HCT116 (cell line): ENCODE measurements at regions not wholly inside any gene's neighbourhood (a gene's known extent, or its start where the extent isn't known, plus 50 kb on each side); places are given as distances from the start of the nearest gene placed in this dataset.

ENCODE experiments used
- ATAC-seq: fragments of 200-7000 bp; cut with Tn5 transposase; 2 replicates; pipeline ENCODE4 v1.9.1; 2020; ENCODE audit warnings: mild to moderate bottlenecking, moderate library complexity
- BruUV-seq: library from RNA; stranded (reverse); fragments of 400-500 nt; replicated peaks from 2 replicates; lab custom pipeline; 2021; lab: Mats Ljungman, UMichigan
- CTCF ChIA-PET: fragments of 300-600 bp; sonication (Branson Sonifier 250); formaldehyde crosslinking; loops from one replicate; lab custom pipeline; 2021; ENCODE audit warnings: antibody characterized with exemption; lab: Charles Lee
- POLR2A ChIA-PET: fragments of 300-600, 350-600 bp; sonication (Branson Sonifier 250); formaldehyde crosslinking; loops from one replicate; lab custom pipeline; 2021; ENCODE audit warnings: antibody characterized with exemption; lab: Charles Lee
- RAD21 ChIA-PET, 2 experiments: fragments of 300-600 bp; sonication (Branson Sonifier 250); formaldehyde crosslinking; loops; one replicate each; lab custom pipeline; 2023; ENCODE audit warnings: low total read pairs in 2 of 2; ENCODE audit not compliant: uncharacterized antibody in 2 of 2, unreplicated experiment in 2 of 2, low non-redundant PET in 1 of 2; lab: Charles Lee
- DNase-seq: peaks from one replicate; pipeline ENCODE4 v3.0.0-alpha.2; 2010; ENCODE audit warnings: low read depth, low spot score
- H2AFZ ChIP-seq: fragments of 200-600 bp; shearing (Covaris generic), sonication (generic); 2 replicates; pipeline ENCODE4 v1.6.1; 2017; ENCODE audit warnings: low read depth, mixed run types, mixed read lengths, antibody characterized with exemption, low read length; ENCODE audit not compliant: poor library complexity, severe bottlenecking
- H3K27ac ChIP-seq: 2 replicates; pipeline ENCODE4 v1.5.1; 2012; ENCODE audit warnings: low read depth, low read length
- H3K27me3 ChIP-seq: fragments of 200-600 bp; sonication (generic); 2 replicates; pipeline ENCODE4 v1.6.1; 2016; ENCODE audit warnings: mixed run types, low read length, mixed read lengths; ENCODE audit not compliant: insufficient read depth
- H3K36me3 ChIP-seq, 2 experiments: fragments of 200-500 bp in 1 of 2; fragments of 200-600 bp in 1 of 2; sonication (Bioruptor generic) in 1 of 2; sonication (generic) in 1 of 2; 2 replicates each; pipeline versions ENCODE4 v1.5.1 to v1.6.1; 2014 to 2016; ENCODE audit warnings: low read length in 2 of 2, inconsistent platforms in 1 of 2, mixed read lengths in 1 of 2, mixed run types in 1 of 2; ENCODE audit not compliant: insufficient read depth in 2 of 2, control insufficient read depth in 1 of 2
- H3K4me1 ChIP-seq, 2 experiments: fragments of 200-600 bp in 1 of 2; sonication (generic) in 1 of 2; 2 replicates each; pipeline versions ENCODE4 v1.5.1 to v1.6.1; 2012 to 2017; ENCODE audit warnings: low read length in 2 of 2, inconsistent platforms in 1 of 2, mild to moderate bottlenecking in 1 of 2, mixed read lengths in 1 of 2, mixed run types in 1 of 2, moderate library complexity in 1 of 2; ENCODE audit not compliant: insufficient read depth in 2 of 2, control insufficient read depth in 1 of 2
- H3K4me2 ChIP-seq: fragments of 200-600 bp; sonication (generic); 2 replicates; pipeline ENCODE4 v1.6.1; 2017; ENCODE audit warnings: mixed run types, low read length, mixed read lengths
- H3K4me3 ChIP-seq, 2 experiments: fragments of 200-600 bp in 1 of 2; sonication (generic) in 1 of 2; replicated peaks in 1 of 2; 2 replicates each; pipeline ENCODE4 v1.5.1; 2011 to 2016; ENCODE audit warnings: low read length in 2 of 2, control low read depth in 1 of 2, low read depth in 1 of 2, mild to moderate bottlenecking in 1 of 2, mixed read lengths in 1 of 2, mixed run types in 1 of 2
- H3K79me2 ChIP-seq: fragments of 200-600 bp; sonication (generic); 2 replicates; pipeline ENCODE4 v1.6.1; 2017; ENCODE audit warnings: mild to moderate bottlenecking, mixed run types, low read length, moderate library complexity, mixed read lengths; ENCODE audit not compliant: insufficient read depth
- H3K9ac ChIP-seq: fragments of 200-600 bp; sonication (generic); 2 replicates; pipeline ENCODE4 v1.6.1; 2016; ENCODE audit warnings: low read length, mixed read lengths
- H3K9me2 ChIP-seq: fragments of 200-600 bp; sonication (generic), shearing (Covaris generic); 2 replicates; pipeline ENCODE4 v1.6.1; 2017; ENCODE audit warnings: mixed run types, mild to moderate bottlenecking, moderate library complexity; ENCODE audit not compliant: insufficient read depth
- H3K9me3 ChIP-seq, 2 experiments: fragments of 200-500 bp in 1 of 2; fragments of 200-600 bp in 1 of 2; sonication (Bioruptor generic) in 1 of 2; sonication (generic) in 1 of 2; 2 replicates each; pipeline ENCODE4 v1.6.1; 2014 to 2017; ENCODE audit warnings: low read length in 2 of 2, mixed read lengths in 2 of 2, inconsistent platforms in 1 of 2, low read depth in 1 of 2, mild to moderate bottlenecking in 1 of 2, mixed run types in 1 of 2, moderate library complexity in 1 of 2; ENCODE audit not compliant: control insufficient read depth in 1 of 2, insufficient read depth in 1 of 2
- H4K20me1 ChIP-seq: fragments of 200-600 bp; sonication (generic), shearing (Covaris generic); 2 replicates; pipeline ENCODE4 v1.6.1; 2017; ENCODE audit warnings: mixed run types, mild to moderate bottlenecking, moderate library complexity; ENCODE audit not compliant: insufficient read depth
- CEBPB ChIP-seq: IDR thresholded peaks from 2 replicates; pipeline ENCODE4 v1.6.1; 2012; ENCODE audit warnings: low read depth
- CTCF ChIP-seq, 3 experiments: fragments of 200-600 bp in 1 of 3; sonication (generic) in 1 of 3; IDR thresholded peaks in 2 of 3; conservative IDR thresholded peaks in 1 of 3; 2 replicates each; pipeline ENCODE4 v1.5.1; 2012 to 2017; ENCODE audit warnings: low read depth in 2 of 3, low read length in 2 of 3, antibody characterized with exemption in 1 of 3, borderline replicate concordance in 1 of 3, control low read depth in 1 of 3, mild to moderate bottlenecking in 1 of 3, mixed read lengths in 1 of 3, mixed run types in 1 of 3, moderate library complexity in 1 of 3; ENCODE audit not compliant: insufficient read depth in 1 of 3
- EGR1 ChIP-seq: IDR thresholded peaks from 2 replicates; pipeline ENCODE4 v1.6.1; 2012; ENCODE audit warnings: low read depth
- RAD21 ChIP-seq: IDR thresholded peaks from 2 replicates; pipeline ENCODE4 v1.6.1; 2012; ENCODE audit warnings: low read depth, mild to moderate bottlenecking
- SRF ChIP-seq: IDR thresholded peaks from 2 replicates; pipeline ENCODE4 v1.6.1; 2012; ENCODE audit warnings: low read depth
- intact Hi-C: fragments of 100-400 bp; cut with micrococcal nuclease; formaldehyde crosslinking; loops from 2 replicates; pipeline ENCODE4 v1.10.0; 2022

GRCh38 chr5:175243441-175243840, 200.5 kb downstream of the DRD1 start:
- ChIA-PET CTCF (interaction anchor here (1.1 kb wide), 1 partner anchor 21 kb away, joined by 3 read pairs; no protein-coding TSS in a partner anchor), RAD21 (no interaction called here), POLR2A (no interaction called here)
- Histone ChIP-seq H3K27ac (no peak overlapping the region), H3K4me1 (peaks cover 16 to 22% of the 10 kb centered on the region in 2 experiments), H3K36me3 (no peaks in the 10 kb centered on the region), H3K4me3 (no peak overlapping the region), H2AFZ (no peak overlapping the region), H3K4me2 (no peak overlapping the region), H3K79me2 (no peaks in the 10 kb centered on the region), H3K9me2 (no peaks in the 10 kb centered on the region), H3K9me3 (no peaks in the 10 kb centered on the region), H3K27me3 (peaks cover 7% of the 10 kb centered on the region; the same call in 1 of the 2 replicates), H4K20me1 (no peaks in the 10 kb centered on the region), H3K9ac (no peak overlapping the region)
- BruUV-seq, result no TSS peak
- ATAC-seq (no peak), DNase-seq (no peak)
- no peak for TF ChIP-seq RAD21
- TF ChIP-seq CTCF (IDR thresholded peaks at IDR 0.05 in 2 of 3, conservative IDR thresholded peaks at IDR 0.05 in 1 of 3; ENCODE audit: borderline replicate concordance in 1 of 3, insufficient read depth in 1 of 3, low read depth in 2 of 3, low read length in 2 of 3), result peak in 2 of 3 experiments; percentile 14 to 23; a peak in 1 of 6 replicates
- intact Hi-C loops, result no loop called here

GRCh38 chr5:175242207-175242606, 201.8 kb downstream of the DRD1 start:
- intact Hi-C loops, result no loop called here
- Histone ChIP-seq H3K9me3 (no peaks in the 10 kb centered on the region), H3K79me2 (no peaks in the 10 kb centered on the region), H3K9ac (no peak overlapping the region), H3K4me1 (peaks cover 14 to 20% of the 10 kb centered on the region in 2 experiments), H3K27ac (no peak overlapping the region), H3K4me3 (no peak overlapping the region), H3K4me2 (no peak overlapping the region), H3K36me3 (no peaks in the 10 kb centered on the region), H4K20me1 (no peaks in the 10 kb centered on the region), H3K27me3 (peaks cover 17% of the 10 kb centered on the region; the same call in 1 of the 2 replicates), H3K9me2 (no peaks in the 10 kb centered on the region), H2AFZ (no peak overlapping the region)
- DNase-seq (no peak), ATAC-seq (no peak)
- ChIA-PET POLR2A (no interaction called here), RAD21 (no interaction called here), CTCF (no interaction called here)
- BruUV-seq, result no TSS peak
- no peak for TF ChIP-seq CEBPB
- no peak for TF ChIP-seq SRF
- no peak for TF ChIP-seq EGR1
